ENCODE measurements at regions not wholly inside any gene's neighbourhood (a gene's known extent, or its start where the extent isn't known, plus 50 kb on each side); places are given as distances from the start of the nearest gene placed in this dataset.

GRCh38 chr13:107475753-107476453 lies 739.4 kb downstream of the LIG4 start:
- no peak for DNase-seq (ENCODE audit: low spot score)

- DNase-seq (ENCODE audit: low spot score), result no peak
These were observed 742.1 kb downstream of the LIG4 start for GRCh38 chr13:107473253-107473652.

GRCh38 chr13:107466326-107467099 lies 748.8 kb downstream of the LIG4 start:
- DNase-seq (ENCODE audit: low spot score), result no peak

- DNase-seq (ENCODE audit: low spot score), result no peak
These were observed 752.8 kb downstream of the LIG4 start for GRCh38 chr13:107462501-107462900.

- DNase-seq (ENCODE audit: low spot score), result peak; percentile 13
These were observed 753.6 kb downstream of the LIG4 start for GRCh38 chr13:107461751-107462150.

- no peak for DNase-seq (ENCODE audit: low spot score)
These were observed 755.9 kb downstream of the LIG4 start for GRCh38 chr13:107459430-107459829.

- DNase-seq (ENCODE audit: low spot score), result no peak
These were observed 757.1 kb downstream of the LIG4 start for GRCh38 chr13:107458269-107458668.

GRCh38 chr13:107457686-107458085 lies 757.6 kb downstream of the LIG4 start:
- no peak for DNase-seq (ENCODE audit: low spot score)

- DNase-seq (ENCODE audit: low spot score), result no peak
These were observed 758.9 kb downstream of the LIG4 start for GRCh38 chr13:107456431-107456830.

- DNase-seq (ENCODE audit: low spot score), result no peak
These were observed 762.5 kb downstream of the LIG4 start for GRCh38 chr13:107452833-107453232.

GRCh38 chr13:107450931-107451330 lies 764.4 kb downstream of the LIG4 start:
- no peak for DNase-seq (ENCODE audit: low spot score)

- no peak for DNase-seq (ENCODE audit: low spot score)
These were observed 764.9 kb downstream of the LIG4 start for GRCh38 chr13:107450431-107450830.

- DNase-seq (ENCODE audit: low spot score), result no peak
These were observed 767.7 kb downstream of the LIG4 start for GRCh38 chr13:107447591-107447990.

GRCh38 chr13:107441279-107441678 lies 774.1 kb downstream of the LIG4 start:
- no peak for DNase-seq (ENCODE audit: low spot score)

GRCh38 chr13:107438251-107438650 lies 777.1 kb downstream of the LIG4 start:
- DNase-seq (ENCODE audit: low spot score), result no peak

GRCh38 chr13:107434347-107434746 lies 781.0 kb downstream of the LIG4 start:
- no peak for DNase-seq (ENCODE audit: low spot score)

GRCh38 chr13:107427536-107427935 lies 787.8 kb downstream of the LIG4 start:
- DNase-seq (ENCODE audit: low spot score), result peak; percentile 1

GRCh38 chr13:107422421-107422820 lies 792.9 kb downstream of the LIG4 start:
- no peak for DNase-seq (ENCODE audit: low spot score)

GRCh38 chr13:107421951-107422350 lies 793.4 kb downstream of the LIG4 start:
- DNase-seq (ENCODE audit: low spot score), result no peak

GRCh38 chr13:107421028-107421427 lies 794.3 kb downstream of the LIG4 start:
- DNase-seq (ENCODE audit: low spot score), result no peak

- no peak for DNase-seq (ENCODE audit: low spot score)
These were observed 802.3 kb downstream of the LIG4 start for GRCh38 chr13:107413005-107413404.

GRCh38 chr13:107407074-107407473 lies 808.3 kb downstream of the LIG4 start:
- DNase-seq (ENCODE audit: low spot score), result no peak

- DNase-seq (ENCODE audit: low spot score), result no peak
These were observed 819.2 kb downstream of the LIG4 start for GRCh38 chr13:107395927-107396662.

All from globus pallidus (tissue), 1 donor.